ENCODE measurements at regions not wholly inside any gene's neighbourhood (a gene's known extent, or its start where the extent isn't known, plus 50 kb on each side); places are given as distances from the start of the nearest gene placed in this dataset.

DNA sequence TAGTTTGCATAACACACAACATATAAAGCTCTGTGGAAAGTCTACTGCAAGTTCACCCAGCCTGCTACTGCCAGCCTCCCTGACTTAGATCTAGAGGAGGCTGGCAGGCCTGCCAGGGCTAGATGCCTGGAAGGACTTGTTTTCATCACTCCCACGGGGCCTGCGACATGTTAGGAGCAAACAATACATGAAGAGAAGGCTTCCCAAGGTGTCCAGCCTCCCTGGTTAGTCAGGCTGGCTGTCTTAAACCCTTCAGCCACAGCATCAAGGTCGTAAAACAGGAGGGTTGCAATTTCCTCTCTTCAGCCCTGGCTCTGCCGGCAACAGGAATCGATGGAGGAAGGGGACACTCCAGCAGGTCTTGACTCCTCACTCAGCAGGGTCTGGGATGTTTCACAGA lies 104.5 kb downstream of the NGF start:
- no peak for DNase-seq

DNA sequence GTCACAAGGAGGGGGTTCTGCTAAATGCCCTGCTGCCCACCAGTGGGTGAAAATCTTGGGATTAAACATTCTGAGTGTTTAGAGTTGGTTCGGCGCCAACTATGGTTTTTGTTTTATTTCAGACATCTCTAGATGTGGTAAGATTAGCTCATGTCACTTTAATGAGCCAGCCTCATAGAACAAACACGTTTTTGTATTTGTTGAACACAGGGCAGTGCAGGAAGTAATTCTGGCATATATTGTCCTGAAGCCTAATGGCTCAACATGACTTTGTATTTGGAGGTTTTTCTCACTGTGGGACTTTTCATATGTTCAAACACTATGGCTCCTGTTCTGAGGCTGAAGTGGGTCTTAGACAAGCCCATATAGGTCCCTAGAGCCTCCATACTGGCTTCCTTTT lies 107.8 kb downstream of the NGF start:
- DNase-seq: no peak

DNA sequence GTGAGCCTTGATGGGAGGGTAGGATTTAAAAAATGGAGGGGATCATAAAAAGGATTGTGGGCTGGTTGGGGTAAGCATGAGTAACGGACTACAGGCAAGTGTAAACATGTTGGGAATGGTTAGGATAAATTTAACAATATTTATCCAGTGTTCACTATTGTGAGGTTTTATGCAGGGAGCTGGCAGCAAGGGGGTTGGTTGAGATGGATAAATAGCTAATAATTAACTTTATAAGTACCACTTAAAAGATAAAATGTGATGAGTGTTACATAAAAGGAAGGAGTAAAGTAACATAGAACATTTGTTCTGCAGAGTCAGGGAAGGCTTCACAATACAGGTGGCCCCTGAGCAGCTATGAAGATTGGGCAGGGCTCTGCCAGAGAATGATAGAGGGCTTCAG lies 109.0 kb downstream of the NGF start:
- DNase-seq: no peak

DNA sequence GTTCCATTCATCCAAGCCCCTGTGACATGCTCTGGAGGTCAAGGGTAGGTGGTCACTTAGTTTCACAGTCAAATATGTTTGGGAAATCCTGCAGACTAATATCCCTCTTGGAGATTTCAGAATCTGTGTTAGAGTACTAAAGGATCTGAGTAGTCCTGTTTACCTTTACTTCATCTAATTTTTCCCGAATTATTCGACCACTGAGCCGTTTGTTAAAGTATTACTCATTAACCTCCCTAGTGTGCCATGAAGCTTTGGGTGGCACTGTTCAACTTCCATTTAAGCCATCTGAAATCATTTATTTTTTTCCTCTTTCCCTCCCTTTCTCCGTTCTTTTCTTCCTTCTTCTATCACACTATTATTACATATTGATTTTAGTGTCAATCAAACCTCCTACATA lies 109.9 kb downstream of the NGF start:
- no peak for DNase-seq

DNA sequence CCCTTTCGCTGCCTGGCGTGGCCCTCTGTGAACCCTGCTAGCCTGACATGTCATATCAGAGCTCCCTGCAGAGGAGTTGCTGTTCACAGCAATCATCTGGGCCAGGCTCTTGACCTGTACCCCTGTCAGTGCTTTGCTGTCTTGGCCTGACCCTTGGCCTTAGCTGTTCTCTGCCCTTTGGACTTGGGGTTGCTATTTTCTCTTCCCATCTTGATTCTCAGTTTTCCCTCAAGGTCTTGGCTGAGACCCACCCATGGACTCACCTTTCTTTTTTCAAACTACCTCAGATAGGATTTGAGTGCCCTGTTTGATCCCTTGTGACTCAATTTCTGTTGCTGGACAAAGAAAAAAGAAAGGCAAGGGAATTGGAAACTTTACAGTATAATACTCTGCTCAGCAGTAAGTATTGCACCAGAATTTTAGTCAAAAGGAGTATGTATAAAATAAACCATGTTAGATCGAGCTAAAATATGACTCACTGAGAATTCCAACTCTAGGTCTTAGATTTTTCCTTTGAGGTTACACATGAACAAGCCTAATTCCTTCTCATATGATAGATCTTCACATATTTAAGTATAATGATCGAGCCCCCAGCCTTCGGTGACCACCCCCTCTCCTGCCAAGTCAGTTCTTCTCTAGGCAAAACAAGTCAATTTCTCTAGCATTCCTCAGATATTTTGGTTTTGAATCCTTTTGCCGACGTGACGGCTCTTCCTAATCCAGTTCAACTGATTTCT lies 110.5 kb downstream of the NGF start:
- DNase-seq: peak; percentile 98

DNA sequence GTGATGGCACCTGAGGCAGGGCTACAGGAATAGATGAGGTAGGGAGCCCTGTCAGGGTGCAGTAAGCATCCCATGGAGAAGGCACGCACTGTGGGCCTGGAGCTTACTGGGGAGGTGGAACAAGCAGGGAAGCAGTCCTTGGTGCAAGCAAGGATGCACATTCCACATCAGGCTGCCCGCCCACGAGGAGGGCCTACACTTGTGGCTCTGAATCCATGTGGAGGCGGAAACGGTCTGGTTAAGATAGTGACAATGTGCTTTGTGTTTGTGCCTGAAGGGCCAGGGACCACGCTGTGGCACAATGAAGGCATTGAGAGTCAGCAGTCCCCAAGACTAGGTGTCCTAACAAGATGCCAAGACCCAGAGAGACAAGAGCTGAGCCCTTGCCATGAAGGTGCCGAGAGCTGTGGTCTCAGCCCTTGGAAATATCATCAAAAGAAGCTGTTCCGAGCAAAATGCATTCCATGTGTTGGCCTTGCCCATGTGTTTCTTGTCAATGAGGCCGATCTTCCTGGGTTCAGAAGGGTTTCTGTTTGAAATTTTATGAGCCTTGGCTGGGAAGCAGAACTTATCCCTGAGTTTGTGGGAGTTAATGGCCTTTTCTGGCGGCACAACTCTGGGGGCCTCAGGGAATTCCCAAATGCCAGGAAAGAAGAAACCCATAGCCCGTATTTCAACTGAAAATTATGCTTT lies 111.9 kb downstream of the NGF start:
- no peak for DNase-seq

DNA sequence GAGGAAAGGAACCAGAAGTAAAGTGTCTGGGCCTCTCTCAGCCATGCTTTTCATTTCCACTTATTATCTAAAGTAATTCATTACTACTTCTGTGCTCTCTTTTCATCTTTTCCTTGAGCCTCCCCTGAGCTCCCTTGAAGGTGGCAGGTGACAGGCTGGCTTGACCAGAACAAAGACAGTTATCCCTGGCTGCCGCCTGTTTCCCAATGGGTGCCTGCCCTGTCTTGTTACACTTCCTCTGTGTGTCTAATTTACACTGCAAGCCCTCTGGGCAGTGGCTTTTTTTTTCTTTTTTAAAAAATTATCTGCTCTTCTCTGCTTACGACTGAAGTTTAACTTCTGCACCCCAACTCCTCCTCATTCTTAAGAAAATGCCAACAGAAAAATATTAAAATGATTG lies 113.4 kb downstream of the NGF start:
- DNase-seq: no peak

DNA sequence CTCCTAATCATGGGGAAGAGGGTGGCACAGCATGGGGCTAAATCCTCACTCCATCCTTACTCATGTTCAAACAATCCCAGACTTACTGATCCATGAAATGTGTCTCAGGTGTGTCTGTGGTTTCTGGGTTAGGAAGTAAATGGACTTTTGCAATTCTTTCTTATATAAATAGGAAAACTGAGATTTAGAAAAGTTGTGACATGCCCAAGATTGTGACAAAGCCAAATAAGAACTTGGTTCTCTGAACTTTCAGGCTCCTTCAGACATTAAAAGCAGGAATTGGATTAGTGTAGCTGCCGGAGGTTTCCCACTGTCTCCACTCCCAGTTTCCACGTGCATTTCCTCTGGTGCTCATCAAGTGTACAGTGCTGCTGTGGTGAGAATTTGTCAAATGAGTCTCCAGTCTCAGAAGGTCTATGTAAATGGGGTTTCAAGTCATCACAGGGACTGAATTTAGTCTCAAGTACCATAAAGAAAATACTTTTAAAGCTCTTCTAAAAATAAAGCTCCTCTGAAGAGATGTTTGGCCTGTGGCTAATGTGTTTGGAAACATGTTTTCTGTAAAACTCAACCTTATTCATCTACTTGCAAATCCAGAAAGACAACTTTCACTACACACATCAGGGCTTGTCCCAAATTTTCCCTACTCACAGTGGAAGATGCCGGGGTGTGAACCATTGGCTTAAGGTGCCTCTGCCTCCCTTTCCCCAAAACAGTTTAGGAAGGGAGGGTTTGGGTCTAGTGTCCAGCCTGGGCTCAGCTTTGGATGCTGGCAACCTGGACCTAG lies 115.2 kb downstream of the NGF start:
- no peak for DNase-seq

DNA sequence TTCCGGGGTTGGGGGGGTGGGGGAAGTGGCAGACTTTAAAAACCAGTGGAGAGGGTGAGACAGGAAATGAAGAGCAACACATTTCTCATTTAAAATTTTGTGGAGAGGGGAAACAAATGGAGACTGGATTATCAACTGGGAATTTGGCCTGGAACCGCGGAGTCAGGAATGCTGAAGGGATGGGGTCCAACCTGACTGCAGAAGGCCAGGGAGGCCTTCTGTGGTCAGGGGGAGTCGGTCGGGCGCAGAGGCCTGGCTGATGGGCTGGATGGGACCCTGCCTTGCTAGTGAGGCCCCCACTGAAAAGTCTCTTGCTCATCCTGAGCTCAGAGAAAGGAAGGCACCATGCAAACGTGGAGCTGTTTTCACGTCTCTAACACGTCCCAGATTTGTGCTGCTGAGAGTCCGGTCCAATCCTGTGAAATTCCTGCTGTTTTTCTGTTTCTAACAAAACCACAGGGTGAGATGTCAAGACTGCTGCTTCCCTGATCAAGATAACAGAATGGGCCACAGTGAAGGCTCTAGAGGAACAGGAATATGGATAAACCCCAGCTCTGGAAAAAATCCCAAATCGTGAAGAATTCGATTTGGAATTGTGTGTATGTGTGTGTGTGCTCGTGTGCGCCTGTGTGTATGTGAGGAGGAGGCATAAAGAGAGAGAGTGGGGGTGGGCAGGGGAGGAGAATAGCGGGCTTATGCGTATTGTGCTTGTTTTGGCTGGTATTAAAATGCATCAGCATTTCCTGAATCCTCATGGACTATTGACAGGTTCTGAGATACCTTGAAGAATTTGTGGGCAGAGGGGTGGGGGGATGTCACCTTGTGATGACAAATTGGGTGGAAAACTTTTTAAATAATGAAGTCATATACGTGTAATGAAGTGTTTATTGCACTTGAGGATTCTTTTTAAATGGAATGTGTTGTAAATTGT lies 117.4 kb downstream of the NGF start:
- DNase-seq: peak; percentile 83

DNA sequence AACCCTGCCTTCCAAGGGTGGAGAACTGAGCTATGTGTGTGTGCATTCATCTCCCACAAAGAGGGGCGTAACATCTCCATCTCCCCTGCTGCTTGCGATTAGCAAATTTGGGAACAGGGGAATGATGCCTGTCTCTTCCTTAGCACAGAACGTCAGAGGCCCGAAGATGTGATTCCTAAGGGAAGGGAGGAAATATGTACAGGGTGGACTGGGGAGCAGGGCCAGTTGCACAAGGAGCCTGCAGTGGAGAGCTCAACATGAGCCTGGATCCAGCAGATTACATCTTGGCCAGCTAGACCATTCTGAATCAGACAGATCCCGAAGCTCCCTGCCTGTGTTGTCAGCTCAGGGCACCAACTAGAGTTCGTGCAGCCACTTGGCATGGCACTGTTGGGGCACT lies 118.1 kb downstream of the NGF start:
- peak; percentile 53 for DNase-seq

DNA sequence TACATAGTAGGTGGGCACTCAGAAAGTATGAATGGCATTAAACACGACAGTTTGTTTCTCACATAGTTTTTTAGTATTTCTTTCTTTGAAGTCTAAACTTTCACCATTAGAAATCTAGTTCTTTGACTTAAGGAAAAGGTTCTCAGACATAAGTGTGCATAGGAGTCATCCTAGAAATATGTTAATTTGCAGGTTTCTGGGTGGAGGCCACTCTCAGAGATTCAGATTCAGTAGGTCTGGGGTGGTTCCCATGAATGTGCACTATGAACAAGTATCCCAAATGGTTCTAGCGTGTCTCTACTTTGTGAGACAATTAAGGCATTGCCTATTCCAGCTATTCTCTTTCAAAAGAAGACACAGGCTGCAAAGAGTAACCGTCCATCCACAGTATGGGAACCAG lies 119.3 kb downstream of the NGF start:
- DNase-seq: peak; percentile 69

DNA sequence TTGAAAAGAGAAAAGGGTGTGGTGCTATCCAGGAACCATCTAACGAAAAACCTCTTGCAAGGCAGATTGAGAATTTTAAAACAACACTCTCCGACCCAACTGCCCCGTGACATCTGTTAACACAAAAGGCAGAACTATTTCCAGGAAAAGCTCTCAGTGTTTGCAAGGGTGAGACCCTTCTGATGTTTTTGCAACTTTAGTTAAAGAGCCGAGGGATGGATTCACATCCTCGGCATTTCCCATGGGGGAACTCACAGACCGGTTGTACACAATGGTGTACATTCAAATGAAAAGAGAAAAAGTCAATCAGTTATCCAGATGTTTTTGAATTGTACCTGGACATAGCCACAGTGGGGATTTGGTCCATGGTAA lies 120.0 kb downstream of the NGF start:
- no peak for DNase-seq

DNA sequence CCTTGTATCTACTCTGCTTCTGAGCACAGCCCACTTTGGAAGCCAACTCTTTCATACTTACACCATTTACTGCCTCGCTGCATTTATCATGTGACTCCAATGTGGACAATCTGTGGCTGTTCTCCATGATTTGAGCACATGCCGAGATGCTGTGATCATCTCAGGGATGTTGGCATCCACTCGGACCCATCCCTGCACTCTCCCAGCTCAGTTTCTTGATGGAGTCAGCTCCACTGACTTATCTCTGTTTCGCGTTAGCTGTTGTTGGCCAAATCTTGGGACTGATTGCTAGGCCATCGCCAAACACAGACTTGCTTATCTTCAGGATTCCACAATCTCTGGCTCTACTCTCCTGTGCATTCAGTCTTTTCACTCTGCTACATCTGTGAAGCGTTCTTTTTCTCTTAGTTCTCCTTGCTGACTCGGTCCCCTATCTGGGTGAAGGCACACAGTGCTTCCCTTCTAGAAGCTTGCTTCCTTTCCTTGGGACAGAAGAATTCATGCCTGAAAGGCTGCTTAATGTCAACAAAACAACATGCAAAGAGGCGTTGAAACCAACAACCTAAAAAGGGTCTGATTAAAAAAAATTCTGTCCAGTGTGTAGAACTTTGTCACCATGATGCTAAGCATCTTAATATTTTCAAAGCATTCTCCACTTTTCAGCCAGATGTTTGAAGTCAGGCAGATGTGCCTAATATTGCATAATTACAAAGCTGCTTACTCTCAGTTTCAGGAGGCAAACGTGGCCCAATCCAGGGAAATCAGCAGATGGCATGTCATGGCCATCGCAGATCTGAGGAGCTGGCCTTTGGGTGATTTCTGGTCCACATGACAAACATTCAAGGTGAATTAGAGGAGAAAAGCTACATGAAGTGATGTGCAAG lies 120.7 kb downstream of the NGF start:
- DNase-seq: no peak

DNA sequence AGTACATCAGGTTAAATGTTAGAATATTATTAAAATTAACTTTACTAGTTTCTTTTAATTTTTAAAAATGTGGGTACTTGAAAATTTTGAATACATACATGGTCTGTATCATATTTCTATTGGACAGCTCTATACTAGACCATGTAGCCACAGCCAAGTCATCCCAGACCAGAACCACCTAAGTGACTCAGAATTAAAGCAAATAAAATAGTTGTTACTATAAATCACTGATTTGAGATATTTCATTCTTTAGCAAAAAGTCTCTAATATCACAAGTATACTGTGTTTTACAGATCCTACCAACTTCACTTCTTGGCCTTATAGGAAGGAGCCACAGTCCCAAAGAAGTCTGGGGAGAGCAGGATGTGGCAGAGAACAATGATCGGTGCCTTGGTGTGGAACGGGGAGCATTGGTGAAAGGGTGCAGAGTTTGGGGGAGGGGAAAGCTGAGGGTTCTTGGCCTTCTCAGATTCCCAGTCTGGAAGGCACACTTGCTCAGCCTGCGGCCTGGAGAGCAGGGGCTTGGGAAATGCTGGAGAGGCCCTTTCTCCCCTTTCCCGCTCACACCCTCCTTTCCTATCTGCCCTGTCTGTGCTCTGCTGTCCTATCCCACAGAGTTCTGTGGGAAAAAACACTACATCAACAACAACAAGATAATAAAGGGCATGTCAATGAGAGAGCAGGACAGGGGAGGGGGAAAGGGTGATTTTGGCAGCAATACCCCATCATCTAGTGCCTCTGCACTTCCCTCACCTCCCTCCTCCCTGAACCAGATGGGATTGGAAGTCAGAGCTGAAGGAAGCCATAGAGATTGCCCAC lies 122.1 kb downstream of the NGF start:
- DNase-seq: no peak

DNA sequence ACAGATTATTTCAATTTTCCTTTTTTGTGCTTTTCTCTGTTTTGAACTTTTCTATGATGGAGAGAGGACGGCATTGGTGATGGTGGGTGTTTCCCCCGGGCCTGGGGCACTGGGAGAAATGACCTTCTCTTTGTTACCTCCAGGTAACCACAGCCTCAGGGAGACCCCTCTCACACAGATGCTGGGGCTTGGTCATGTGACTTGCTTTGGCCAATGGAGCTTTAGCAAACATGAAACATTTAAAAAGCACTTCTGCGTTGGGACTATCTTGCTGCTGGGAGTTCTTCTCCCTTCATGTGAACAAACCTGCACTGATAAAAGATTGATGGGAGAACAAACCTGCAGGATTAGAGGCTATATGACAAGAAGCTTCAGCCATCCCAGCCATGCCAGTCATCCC lies 122.9 kb downstream of the NGF start:
- DNase-seq: no peak

DNA sequence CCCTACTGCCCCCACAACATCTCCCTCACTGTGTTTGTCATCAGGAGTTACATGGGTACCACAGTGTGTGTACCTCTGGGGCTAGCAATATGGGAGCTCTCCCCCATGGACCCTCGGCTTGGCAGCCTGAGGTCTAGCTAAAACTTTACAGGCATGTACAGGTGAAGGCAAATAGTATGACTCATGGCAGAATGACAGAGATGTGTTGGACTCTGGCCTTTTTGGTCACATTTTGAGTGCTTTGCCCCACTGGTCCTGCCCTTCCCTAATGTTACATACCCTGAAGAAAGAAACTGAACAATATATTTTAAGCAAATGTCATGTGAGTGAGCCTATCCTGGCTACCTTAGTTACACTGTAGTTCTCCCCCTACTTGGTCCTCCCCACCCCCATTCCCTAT lies 124.0 kb downstream of the NGF start:
- no peak for DNase-seq

DNA sequence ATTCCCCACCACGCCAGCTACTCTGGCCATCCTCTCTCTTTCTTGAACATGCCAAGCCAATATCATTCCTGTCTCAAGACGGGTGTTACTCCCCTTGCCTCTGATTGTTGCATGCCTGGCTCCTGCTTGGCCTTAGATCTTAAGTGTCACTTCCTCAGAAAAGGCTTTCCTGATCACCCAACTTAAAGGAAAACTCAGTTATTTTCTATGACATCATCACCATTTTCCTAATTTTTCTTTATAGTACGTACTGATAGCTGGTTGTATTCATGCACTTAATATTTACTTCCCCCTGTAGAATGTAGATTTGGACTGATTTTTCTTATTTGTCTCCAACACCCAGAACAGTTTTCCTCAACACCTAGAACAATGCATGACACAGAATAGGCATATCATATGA lies 123.8 kb upstream of the TSPAN2 start:
- no peak for DNase-seq

DNA sequence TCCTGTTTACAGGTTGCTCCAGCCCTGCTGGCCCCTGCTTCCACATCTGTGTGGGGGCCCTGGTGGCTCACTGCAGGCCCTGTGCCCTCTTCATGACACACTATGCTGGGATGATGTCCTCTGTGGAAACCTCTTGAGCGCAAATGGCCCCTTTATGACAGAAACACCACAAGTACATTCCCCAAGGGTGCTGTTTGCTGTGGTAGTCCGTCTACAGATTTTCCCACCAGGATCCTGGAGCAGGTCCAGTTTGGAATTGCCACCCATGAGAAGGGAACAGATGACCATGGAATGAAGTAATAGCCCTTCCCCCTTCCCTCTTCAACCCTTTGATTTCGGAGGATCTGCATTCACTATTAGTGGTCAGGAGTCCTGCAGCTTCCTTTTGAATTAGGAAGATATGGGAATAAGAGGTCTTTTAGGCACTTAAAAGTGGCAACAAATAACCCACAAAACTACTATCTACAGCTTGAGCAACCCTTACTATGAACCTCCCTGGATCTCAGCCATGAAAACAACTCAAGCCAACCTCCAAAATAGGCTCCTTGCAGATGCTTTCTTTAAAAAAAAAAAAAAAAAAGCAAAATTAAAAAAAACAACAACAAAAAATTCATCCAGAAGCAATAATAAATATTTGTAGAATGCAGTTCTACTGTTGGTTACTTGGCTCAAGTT lies 121.9 kb upstream of the TSPAN2 start:
- DNase-seq: peak; percentile 31

DNA sequence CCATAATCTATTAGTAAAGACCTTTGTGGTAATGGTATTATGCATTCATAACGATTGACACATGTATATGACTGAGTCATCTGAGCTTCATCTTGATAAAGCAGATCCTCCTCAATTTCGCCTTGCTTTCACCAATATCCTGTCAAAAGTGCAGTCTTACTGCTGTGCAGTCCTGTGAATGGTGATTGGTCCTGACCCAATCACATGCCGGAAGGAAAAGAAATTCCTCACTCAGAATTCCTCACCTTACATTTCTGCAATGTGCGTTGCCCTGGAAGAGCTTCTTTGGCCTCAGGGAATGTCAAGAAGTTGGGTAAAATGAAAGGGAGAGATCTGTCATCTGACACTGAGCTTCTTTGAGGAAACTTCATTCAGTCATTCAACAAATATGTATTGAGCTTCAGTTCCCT lies 121.0 kb upstream of the TSPAN2 start:
- DNase-seq: peak; percentile 85

DNA sequence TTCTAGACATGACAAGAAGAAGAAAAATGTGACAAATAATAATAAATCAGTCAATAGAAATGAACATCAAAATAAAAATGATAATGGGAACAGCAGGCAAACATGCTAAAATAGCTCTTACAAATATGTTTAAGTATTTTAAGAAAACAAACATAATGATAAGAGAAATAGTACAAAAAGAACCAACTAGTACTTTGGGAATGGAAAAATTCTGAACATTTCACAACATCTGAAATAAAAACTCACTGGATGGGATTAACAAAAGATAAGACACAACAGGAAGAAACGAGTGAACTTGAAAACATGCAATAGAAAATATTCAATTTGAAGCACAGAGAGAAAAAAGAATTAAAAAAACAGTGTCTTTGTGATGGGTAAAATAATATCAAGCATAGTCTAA lies 115.2 kb upstream of the TSPAN2 start:
- DNase-seq: no peak
